GM21390 (cell line): ENCODE measurements at regions not wholly inside any gene's neighbourhood (a gene's known extent, or its start where the extent isn't known, plus 50 kb on each side); places are given as distances from the start of the nearest gene placed in this dataset.

Source experiments
- ATAC-seq: cut with Tn5 transposase; IDR thresholded peaks from one replicate; pipeline ENCODE4 v1.9.1; 2021; ENCODE audit not compliant: unreplicated experiment

DNA sequence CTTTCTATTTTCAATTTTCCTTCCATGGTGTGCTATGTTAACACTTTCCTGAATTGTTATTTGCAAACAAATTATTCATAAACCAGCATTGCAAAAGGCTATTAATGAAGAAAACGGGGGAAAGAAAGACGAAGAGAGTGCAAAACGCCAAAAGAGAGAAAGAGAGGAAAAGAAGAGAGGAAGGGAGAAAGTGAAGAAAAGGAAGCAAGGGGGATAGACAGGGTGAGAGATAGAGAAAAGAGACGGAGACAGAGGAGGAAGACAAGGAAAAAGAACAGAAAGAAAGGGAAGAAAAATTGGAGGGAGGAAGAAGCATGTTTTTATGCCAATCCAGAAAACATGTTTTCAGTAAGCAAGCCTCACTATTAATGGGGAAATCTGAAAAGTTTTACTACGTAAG is 310.6 kb downstream of the TFEC start:
- no peak for ATAC-seq

DNA sequence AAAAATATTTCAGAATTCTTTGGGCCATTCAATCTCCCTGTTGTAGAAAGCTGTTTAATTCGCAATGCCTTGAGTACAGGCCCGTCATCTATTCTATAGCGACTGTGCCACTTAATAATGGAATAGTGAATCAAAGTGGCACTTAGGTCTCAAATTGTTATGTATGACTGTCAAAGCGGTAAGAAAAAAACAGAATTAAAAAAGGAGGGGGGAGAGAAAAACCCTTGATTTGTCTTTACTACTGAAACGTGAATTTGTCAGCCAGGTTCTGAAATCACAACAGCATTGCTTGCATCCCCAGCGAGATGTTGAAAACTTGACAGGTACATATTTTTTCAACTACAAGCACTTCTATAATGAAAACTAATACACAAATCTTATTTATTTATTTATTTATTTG is 320.9 kb downstream of the TFEC start:
- ATAC-seq = no peak

DNA sequence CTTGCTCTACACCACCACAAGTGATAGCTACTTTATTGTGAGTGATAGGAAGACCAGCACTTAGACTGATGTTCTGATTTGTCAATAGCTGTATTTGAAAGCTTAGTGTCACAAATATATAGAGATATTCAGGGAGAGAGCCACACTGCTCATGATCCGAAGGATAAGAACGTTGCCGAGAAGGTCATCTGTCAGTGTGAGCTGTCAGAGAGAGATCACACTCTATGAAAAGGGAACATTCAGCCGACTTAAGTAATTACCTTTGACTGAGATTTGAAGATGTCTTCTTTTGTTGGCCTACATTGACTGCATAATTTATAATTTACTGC is 322.6 kb downstream of the TFEC start:
- ATAC-seq = no peak

DNA sequence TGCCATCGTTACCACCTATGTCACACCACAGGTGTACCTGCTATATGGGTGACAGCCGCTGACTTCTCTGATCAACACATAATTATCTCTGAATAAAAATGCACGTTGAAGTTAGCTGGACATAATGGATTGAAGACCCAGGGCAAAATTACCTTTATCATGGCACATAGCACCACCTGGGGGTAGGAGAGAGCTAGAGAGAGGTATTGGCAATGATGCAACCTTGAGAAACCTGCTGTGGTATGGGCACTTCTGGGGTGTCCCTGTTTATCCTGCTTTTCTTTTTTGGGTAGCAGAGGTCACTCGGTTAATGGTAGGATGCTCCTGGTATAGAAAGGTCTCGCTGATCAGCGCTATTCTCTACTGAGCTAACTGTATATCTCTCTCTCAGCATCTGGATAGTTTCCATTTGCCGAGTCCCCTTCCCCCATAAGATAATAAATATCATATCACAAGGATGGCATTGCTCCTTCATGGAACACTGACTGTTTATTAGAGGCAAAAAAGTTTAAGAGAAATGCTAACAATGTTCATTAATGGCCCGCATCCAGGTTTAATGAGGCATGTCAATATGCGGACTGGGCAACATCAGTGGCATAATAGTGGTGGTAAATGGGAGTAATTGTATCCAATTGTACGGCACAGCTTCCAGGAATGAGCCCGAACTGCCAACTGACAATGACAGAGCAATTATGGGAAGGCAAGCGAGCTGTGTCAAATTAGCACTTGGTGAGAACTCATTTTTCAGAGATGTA is 323.1 kb downstream of the TFEC start:
- ATAC-seq = no peak

DNA sequence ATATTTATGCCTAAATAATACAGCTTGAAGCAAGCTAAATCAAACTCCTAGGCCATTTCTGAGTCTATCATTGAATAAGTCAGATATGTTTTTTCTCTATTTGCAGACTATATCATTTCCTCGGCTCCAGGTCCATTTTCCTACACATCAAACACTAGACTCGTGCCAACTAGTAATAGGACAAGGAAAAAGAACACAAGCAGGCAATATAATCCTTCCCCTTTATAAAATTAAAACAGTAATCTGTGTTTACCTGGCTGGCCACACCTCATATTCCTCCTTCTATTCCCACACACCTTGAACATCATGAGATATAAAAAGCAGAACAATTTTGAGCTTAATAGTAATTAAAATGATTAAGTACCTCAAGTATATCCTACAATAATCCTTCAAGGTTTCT is 325.7 kb downstream of the TFEC start:
- no peak for ATAC-seq

DNA sequence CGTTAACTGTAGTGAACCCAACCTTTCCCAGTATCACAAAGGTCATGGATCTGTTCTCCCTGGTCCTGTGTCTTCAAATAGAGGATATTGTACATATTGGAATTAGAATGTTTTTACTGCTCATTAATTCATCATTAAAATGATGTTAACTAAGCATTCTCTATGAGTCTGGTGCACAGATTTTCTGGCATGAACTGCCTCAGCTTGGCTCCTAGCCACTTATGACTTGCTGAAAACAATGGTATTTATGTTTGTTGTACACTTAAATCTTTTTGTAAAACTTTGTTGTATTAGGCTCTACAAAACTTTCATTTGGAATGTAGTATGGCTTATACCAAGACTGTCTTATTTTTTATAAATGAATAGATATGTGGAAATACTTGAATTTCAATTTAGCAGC is 329.4 kb downstream of the TFEC start:
- ATAC-seq = no peak

DNA sequence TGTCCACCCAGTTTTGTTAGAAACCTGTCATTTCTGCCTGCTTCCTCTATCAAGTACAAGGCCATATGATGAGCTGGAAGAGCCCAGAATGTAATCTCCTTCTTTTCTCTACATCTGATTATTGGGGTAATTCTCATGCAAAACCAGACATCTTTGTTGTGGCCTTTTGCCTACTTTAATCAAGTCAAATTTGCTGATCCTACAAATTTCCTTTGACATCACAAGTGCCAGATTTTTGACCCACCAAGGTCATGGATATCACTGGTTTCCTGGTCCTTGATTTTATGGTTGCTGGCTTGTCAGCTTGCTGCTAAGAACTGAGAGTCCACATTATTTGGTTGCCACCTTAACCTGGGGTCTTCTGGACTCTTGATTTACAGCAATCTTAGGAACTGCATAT is 336.1 kb downstream of the TFEC start:
- ATAC-seq = no peak

DNA sequence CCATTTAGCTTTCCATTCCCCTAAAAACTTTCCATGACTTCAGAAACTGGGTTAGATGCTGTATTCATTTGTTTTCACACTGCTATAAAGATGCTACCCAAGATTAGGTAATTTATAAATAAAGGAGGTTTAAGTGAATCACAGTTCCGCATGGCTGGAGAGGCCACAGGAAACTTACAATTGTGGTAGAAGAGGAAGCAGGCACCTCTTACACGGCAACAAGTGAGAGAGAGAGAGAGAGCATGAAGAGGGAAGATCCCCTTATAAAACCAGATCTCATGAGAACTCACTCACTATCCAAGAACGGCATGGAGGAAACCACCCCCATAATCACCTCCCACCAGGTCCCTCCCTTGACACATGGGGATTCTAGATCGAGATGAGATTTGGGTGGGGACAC is 336.8 kb downstream of the TFEC start:
- ATAC-seq = no peak

DNA sequence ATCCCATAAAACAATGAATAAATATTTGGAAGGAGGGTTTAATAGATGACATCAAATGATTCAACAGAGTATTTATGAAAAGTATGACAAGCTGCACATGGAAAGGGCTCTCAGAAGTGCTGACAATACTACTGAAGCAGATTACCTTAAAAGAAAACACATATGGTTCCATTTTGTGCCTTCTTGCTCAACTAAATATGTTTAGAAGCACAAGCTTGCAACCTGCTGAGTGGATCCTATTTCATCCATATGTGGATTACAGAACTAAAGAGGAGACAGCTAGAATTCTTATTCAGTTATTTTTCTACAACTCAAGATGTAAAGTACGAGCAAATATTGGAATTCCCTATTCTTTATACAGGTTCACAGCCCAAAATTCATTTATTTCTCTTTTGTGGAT is 340.6 kb downstream of the TFEC start:
- ATAC-seq = no peak

DNA sequence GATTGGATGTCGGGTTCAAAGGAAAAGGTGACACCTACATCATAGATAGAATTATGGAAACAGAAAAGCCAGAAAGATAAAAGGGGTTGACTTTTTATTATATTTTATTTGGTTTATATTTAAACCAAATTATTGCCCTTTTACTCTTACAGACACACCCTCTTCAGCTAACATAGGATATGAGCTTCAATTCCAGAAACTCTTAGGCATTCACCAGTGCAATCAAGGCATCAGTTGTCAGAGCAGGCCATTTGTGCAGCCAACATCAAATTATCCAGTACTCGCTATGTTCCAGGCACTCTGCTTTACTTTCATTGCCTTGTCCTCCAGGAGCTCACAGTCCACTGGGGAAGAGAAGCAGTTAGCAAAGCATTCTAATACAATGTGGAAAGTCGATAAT is 347.5 kb downstream of the TFEC start:
- no peak for ATAC-seq

DNA sequence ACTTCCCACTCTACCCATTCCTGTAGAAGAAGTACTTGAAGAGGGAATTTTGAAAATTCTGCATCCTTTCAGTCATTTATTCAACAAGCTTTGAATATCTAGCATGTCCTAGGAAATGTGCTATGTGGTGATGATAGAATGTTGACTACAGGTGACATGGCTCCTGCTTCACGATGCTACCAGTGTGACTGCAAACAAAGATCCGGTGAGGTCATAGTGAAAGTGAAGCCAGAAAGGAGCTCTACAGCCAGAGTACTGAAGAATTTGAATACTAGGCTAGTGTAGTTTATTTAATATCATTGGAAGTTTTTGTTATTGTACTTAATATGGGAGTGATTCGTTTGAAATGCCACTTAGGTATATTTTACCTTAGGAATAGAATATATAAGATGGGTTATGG is 348.1 kb downstream of the TFEC start:
- no peak for ATAC-seq

DNA sequence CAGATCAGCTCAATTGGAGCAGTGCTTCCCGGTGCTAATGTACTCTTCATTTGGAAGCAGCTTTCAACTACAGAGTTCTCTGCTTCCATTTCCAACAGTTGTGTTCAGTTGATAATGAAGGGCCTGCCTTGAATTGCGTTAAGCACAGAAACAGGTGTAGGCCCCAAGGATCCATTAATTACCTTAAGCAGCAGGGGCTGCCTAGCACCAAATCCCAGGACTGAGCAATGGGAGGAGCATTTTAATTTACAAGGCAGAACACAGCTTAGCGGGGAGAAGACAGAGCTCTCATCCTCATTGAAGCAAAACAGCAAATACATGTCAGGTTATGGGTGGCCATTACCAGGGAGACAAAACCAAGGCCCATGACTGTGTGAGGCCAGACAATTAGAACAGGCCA is 349.6 kb downstream of the TFEC start:
- ATAC-seq = no peak

DNA sequence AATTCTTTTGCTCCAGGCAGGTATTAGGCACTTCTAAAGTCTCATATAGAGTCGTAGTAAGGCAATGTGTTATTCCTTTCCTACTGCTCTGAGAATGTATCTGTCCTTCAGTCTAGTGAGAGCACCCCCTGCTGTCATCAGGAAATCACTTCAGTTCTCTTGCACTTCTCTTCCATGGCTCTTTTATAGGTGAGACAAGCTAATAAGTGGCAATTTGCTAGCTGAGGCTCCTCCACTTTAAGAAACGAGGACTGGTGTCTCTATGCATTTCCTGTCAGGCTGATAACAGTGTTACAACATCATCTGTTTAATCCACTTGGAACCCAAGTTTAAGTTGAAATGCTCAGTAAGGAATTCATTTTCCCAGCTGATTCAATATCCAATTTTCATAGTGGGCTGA is 350.6 kb downstream of the TFEC start:
- ATAC-seq = peak; percentile 76

DNA sequence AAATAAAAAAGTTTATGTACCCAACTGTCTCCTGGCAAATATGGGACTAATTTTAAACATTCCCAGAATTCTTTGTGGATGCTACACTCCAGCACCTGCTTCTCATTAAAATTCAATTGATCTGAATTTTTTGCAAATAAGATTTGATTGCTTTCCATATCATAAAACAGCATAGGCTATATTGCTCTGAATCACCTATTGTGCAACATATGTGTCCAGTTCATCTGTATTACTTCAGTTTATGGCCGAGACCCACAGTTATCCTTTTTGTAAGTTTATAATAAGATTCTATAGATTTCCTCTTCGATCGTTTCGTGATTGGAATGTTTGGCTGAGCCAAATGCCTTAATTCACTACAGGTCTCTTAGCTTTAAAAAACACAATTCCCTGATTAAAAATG is 351.1 kb downstream of the TFEC start:
- no peak for ATAC-seq

DNA sequence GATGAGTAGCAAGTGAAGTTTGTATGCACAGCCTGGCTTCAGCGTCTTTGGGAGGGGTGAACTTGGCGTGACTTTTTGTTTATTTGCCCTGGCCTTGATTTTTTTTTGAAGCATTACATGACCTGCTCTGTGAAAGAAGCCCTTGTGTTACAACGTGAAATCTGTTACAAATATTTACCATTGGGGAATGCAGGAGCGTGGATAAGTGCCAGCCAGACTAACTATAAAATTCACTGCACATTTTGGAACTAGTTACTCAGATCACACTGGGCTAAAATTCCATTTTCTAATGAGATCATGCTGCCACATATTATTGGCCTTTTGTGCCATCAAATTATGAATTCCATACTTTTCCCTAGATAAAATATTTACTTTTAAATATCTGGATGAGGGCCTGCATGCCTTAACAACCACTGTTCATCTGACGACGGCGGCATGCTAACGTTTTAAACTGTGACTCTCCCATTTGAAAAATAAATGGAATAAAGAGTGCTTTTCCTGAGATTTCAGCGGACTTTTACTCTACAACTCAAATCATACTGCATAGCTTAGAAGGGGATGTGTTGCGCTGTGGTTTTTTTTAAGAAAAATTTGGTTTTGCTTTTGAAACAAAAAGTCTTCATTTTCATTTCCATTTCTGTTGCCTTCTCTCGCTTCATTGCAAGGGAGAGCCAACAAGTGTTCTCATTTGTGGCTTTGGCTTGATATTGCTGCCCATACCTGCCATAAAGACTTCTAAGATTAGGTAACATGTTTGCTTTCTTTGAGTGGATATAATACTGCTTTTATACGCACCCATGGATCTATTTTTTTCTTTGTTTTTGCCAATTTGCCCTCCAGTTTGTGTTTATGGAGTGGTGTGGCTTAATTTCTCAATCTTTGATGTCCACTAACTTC is 352.2 kb downstream of the TFEC start:
- ATAC-seq = no peak

DNA sequence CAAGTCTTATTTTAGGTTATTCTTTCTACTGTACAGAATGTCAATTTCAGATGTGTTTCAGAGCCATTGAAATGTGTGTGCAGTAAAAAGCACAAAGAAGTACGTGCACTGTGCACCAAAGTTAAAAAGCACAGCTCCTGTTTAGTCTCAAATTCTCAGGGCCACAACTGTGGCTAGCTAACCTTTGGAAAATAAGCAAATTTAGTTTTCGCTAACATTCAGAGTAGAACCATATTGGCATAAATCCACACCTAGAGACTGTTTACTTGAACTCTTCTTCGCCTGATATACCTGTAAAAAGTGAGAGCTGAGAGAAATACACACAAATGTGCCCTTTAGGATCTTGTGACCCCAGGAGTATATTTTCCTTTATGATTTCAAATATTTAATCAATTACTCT is 353.9 kb downstream of the TFEC start:
- no peak for ATAC-seq

DNA sequence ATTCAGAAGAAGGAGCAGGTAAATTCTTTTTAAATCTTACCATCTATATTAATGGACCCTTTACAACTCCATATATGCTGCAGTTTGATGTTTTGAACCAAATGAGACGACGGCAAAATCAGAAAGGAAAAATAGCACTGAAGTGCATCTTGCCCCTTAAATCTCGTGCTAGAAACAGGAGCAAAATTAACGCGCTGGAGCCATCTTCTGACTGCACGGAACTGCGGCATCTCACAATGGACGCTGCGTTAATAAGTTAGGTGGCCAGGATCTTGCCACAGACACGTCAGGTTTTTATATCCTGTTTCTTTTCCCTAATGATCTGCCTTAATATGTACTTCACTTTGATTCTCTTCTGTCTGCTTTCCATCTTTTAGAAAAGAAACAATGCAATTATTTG is 354.5 kb downstream of the TFEC start:
- ATAC-seq = no peak

DNA sequence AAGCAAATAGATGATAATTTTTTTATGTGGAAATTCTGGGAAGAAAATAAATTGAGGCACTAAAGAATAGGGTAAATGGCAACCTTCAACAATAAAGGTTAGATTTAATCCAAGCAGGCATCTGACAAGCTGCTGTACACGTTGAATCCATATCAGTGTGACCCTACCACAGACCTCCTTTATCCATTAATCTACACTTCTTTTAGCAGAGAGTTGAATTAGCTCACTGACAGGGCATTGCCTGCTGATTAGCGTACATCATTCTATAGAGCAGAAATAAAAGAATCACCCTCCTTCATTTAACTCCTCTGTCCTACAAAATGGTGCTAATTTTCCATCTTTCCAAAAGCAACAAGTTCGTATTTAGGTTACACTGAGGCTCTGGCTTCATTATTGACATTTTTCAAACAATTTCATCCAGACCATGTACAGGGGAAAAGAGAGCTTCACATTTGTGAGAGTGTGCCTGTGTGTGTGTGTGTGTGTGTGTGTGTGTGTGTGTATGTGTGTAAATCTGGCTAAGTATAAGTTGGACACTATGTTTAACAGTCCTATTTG is 356.0 kb downstream of the TFEC start:
- no peak for ATAC-seq

DNA sequence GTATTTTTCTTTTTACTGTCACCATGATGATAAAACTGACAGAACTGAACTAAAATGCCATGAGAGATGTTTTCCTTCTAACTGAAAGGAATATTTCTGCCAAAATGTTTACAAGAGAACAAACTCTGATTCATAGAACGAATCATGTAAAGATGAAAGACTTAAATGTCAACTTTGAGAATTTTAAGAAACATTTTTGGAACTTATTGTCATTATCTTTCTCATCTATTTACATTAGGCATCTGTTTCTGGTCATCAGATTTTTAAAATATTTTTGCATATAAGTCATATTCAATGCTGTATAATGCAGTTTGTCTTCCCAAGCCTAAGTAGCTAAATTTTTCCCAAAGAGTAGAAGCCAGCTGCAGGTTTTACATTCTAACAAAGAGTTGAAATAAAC is 358.5 kb downstream of the TFEC start:
- ATAC-seq = no peak

DNA sequence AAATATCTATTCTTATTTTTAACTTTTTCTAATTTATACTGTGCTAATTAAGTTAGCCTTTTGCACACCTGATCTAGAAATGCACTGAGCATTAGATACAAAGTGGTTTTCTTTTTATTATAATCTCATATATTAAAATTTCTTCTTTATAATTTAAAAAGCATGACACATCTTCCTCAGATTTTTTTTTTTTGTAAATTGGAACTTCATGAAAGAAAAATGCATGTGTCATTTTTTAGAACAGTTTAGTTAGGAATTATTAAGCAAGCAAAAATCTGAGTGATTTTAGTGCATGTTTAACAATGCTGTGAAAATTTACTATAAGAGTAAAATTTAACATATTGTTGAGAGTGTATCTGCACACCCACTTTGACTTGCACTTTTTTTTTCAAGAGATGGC is 367.9 kb downstream of the TFEC start:
- no peak for ATAC-seq

DNA sequence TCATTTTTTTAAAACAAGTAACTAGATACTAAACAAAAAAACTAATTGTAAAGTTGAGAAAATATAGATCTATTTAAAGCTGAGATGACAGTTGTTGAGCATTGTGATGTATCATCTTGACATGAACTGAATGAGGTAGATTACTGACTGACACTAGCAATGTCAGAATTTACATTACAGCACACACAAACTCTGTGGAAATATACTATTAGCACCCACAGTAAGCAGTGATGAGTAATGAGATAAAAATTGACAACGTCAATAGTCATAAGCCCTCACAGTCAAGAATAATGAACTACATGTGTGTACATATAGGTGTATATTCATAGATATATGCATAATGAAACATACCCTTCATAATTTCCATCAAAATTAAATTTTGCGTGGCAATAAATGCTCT is 368.4 kb downstream of the TFEC start:
- ATAC-seq = no peak

DNA sequence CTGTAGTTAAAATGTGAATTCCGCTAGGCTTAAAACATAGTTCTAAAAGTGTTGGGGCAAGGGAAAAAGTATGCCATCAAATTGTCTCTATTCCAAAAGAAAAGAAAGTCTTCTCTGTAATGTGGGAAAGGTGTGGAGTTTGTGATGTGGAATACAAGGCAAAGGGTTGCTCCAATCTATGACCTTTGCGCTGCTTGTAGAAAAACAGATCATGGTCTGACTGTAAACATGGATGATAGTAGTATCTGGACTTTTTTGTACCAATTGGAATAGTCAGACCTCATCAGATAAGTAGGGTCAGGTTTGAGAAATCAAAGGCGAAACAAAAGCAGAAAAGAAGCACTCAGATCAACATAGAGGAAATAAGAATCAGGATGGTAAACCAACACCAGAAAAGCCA is 372.3 kb downstream of the TFEC start:
- ATAC-seq = no peak
